ENCODE measurements at regions not wholly inside any gene's neighbourhood (a gene's known extent, or its start where the extent isn't known, plus 50 kb on each side); places are given as distances from the start of the nearest gene placed in this dataset.

DNA sequence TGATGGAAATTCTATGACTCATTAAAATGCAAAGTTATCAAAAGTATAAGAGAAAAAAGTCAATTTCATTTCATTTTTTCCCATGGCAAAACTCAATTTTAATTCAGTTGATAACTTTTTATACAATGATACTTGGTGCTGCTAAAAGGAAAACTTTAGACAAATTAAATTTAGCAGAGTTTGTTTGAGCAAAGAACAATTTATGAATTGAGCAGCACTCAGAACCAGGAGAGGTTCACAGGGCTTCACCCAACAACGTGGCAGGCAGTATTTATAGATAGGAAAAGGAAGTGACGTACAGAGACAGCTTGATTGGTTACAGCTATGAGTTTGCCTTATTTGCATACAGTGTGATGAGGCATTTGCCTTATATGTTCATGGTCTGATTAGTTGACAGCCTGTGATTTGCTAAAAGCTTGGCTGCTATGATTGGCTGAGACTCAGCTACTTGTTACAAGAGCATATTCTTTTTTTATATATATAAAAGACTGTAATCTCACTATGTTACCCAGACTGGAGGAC lies 157.2 kb upstream of the CELF2 start:
- no peak for DNase-seq (ENCODE audit: extremely low read depth in 1 of 2, low read depth in 1 of 2)

DNA sequence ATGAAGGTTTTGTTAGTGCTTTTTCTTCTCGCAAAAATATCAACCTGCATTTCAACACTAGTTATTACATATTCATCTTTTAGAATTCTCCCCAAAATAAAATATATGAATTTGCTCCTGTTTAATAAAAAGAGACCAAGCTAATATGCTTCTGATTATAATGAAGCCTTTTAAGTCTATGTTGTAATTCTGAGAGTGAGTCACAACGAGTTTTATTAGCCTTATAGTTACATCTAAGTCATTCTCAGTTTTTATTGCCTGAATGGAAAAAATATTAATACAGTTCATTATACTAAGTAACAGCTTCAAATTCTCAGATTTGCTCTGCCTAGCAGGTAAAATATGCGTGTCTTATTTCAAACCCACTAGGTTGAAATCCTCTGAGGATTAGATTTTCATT lies 152.4 kb upstream of the CELF2 start:
- no peak for DNase-seq (ENCODE audit: extremely low read depth in 1 of 2, low read depth in 1 of 2)

DNA sequence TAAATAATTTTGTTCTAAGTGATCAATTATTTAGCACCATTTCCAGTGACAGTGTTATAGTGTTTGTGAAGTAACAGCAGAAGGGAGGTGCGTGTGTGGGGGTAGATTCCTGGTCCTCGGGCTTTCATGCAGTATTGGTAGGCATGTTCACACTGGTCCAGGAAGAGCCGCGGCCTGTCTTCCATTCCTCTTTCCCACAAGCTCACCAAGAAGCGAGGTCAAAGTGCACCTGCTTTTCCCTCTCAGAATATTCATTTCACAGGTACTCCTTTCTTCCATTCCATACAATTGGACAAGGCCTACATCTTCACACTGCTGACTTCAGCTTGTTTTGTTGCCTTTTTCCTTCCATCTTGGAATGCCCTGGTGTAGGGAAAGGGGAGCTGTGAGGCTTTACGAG lies 151.8 kb upstream of the CELF2 start:
- DNase-seq (ENCODE audit: extremely low read depth in 1 of 2, low read depth in 1 of 2), result no peak

DNA sequence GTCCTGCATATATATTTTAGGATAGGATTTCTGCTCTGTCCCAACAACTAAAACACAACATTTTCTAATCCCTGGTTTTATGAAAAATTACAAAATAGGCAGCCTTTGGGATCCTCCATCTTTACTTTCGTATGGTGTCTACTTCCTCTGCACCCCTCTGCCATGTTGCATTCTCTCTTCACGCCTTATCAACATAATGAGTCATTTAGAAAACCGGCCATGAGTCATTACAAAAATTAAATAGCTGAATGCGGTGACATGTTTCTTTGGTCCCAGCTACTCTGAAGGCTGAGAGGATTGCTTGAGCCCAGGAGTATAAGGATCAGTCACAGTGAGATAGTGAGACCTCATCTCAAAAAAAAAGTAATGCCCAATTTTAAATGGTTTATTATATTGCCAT lies 148.1 kb upstream of the CELF2 start:
- DNase-seq (ENCODE audit: extremely low read depth in 1 of 2, low read depth in 1 of 2), result no peak

DNA sequence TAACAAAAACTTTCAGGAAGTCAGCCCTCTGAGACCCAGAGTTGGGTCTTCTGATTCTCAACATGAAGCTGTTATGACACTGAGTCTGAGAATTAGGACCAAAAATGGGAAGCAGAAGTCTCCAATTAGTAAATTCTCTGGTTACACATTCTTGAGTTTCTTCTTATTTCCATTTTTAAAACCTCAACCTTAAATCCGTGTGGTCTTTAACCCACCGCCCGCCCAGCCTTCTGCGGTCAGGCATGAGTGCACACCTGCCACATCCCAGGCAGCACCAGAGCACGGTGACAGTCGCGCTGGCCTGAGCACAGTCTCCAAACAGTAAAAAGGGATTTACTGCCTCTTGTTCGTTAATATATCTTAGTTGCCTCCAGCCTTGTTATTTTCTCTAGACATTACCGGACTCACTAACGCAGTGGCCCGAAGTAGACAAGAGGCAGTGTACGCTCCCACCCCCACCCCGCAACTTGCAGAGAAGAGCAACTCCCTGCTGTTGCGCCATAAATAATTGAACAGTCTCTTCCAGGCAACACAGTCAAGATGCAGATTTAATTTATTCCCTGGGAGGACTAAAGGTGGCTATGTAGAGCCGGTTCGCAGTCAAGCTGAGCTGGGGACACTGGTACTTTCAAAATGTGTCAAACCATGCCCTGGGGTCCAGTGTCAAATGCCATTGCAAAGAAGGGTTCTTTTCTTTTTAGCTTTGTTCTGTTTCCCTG lies 147.0 kb upstream of the CELF2 start:
- DNase-seq (ENCODE audit: extremely low read depth in 1 of 2, low read depth in 1 of 2), result no peak

DNA sequence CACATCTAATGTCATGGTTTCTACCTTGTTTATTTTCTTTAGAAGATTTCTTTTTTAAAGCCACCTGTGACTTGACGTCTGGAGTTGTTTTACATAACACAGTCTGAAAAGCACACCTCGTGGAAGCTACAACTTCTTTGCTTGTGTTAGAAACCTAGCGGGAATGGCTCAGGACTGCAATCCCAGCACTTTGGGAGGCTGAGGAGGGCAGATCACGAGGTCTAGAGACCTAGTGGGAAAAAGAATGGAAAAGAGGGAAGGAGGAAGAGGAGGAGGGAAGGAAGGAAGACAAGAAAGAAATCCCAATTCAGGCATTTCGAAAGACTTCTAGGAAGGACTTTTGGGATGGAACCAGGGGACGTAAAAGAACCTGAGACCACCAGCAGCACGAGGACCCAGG lies 146.3 kb upstream of the CELF2 start:
- no peak for DNase-seq (ENCODE audit: extremely low read depth in 1 of 2, low read depth in 1 of 2)

DNA sequence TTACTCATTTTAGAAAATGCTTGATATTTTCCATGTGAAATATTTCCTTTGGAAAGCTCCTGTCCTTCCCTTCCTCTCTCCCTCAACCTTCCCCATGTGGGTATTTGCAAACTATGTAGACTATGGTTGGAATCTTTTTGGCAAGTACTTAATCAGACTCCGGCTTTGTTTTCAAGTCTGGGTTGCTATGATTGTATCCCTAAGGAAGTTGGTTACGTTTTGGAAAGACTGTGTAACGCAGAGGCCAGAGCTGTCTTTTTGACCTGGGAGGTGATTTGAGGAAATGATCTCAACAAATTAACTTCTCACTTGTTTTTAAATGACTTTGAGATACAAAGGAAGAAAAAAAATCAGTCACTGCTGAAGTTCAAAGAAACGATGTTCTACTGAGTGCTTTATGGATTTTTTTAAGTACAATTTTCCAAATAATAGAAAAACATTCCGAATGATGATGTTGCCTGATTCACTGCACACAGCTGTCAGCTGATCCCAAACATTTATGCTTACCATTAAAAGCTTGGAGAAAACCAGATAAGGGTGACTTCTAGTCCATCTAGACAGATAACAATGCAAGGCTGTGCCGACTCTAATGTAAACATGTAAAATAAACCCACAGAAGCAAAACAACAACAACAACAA lies 145.5 kb upstream of the CELF2 start:
- no peak for DNase-seq (ENCODE audit: extremely low read depth in 1 of 2, low read depth in 1 of 2)

DNA sequence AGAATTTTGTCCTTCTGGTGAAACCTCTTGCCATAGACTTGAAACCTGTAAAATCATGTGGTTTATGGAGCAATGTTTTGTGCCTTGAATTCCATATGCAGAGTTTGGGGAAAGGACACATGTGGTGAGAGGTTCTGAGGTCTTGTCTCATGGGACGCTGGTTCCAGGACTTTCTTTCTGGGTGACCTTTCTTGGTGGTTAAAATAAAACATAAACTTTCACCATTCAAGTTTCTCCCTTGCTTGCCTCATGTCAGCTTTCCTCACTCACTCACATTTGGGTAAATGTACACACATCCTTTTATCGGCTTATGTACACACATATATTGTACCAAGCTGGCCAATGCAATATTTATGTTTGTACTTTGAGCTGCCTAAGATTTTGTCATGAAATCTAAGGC lies 144.9 kb upstream of the CELF2 start:
- DNase-seq (ENCODE audit: extremely low read depth in 1 of 2, low read depth in 1 of 2), result no peak

DNA sequence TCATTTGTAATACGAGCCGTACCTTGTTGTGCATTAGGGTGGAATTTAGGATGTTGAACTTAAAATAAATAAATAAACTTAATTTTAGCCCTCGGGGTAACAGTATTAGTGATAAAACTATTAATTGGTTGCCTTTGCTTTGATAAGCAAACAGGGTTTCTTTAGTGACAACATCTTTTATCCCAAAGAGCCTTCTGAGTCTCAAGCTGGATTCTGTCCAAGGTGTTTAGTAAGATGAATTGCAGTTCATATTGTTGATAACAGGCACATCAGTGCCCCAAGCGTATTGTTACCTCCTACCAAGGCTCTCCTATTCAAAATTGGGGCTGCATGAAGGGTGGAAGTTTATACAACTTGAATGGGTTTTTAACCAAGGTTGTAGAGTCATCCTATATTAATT lies 144.4 kb upstream of the CELF2 start:
- no peak for DNase-seq (ENCODE audit: extremely low read depth in 1 of 2, low read depth in 1 of 2)

DNA sequence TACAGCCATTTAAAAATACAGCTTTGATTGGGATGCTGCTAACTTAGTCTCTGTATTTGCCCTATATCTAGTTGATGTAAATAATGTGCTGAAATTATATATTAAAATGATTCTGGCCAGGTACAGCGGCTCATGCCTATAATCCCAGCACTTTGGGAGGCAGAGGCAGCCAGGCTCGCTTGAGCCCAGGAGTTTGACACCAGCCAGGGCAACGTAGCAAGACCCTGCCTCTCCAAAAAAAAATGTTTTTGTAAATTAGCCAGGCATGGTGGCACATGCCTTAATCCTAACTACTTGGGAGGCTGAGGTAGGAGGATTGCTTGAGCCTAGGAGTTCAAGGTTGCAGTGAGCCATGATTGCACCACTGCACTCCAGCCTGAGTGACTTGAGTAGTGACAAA lies 143.8 kb upstream of the CELF2 start:
- DNase-seq (ENCODE audit: extremely low read depth in 1 of 2, low read depth in 1 of 2), result no peak

DNA sequence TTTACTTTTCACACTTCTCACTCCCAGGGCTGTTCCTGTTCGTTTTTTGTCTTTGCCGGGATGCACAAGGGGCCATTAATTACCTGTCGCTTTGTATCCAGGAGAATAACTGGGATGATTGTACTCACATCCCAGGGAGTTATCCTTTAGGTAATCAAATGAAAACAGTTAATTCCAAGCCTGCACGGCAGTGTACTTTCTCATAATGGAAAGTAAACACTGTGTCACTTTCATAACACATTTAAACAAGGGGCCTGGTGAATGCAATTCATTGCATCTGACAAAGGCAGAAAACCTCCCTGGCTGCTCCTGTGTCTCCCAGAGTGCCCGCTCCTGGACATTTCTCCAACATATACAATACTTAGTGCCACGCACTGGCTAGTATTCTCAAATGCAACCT lies 138.7 kb upstream of the CELF2 start:
- DNase-seq (ENCODE audit: extremely low read depth in 1 of 2, low read depth in 1 of 2), result no peak

DNA sequence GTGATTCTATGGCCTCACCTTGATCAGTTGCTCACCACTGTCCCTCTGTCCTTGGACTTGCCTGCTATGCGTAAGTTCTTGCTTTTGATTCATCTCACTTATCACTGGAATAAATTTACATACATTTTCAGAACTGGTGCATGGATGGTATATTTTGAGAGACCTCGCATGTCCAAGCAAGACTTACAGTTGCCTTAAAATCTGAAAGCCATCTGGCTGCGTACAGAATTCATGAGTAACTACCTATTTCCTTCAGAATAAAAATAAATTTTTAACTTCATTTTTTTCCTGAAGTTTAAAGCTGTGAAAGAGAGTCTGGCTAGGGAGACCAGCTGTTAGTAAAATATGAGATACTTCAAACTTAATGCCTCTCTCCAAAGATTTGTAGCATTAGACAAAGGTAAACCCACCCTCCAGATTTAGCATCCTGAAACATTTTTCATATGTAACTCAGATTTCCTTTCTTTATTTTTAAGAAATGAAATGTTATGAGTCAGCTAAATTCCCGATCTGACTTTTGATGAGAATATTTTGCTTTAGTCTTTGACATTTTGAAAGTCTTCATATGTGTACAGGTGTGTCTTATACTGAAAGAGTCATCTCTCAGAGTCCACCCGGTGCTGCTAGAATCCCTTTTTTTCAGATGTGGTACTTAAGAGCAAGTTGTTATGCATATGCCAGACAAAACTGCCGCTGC lies 136.4 kb upstream of the CELF2 start:
- no peak for DNase-seq (ENCODE audit: extremely low read depth in 1 of 2, low read depth in 1 of 2)

DNA sequence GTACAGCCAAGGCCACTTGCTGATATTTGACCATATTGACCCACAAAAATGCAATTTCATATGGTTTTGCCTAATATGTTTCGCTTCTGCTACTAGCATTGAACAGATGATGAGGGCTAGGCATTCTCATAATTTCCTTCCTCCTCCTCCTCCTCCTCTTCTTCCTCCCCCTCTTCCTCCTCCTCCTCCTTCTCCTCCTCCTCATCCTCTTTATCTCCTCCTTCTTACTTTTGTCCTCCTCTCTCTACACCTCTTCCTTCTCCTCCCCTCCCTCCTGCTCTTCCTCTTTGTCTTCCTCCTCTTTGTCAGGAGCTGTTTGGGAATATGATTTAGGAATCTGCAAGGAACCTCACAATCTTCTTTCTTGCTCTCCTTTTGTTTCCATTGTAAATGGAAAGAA lies 133.9 kb upstream of the CELF2 start:
- DNase-seq (ENCODE audit: extremely low read depth in 1 of 2, low read depth in 1 of 2), result no peak

DNA sequence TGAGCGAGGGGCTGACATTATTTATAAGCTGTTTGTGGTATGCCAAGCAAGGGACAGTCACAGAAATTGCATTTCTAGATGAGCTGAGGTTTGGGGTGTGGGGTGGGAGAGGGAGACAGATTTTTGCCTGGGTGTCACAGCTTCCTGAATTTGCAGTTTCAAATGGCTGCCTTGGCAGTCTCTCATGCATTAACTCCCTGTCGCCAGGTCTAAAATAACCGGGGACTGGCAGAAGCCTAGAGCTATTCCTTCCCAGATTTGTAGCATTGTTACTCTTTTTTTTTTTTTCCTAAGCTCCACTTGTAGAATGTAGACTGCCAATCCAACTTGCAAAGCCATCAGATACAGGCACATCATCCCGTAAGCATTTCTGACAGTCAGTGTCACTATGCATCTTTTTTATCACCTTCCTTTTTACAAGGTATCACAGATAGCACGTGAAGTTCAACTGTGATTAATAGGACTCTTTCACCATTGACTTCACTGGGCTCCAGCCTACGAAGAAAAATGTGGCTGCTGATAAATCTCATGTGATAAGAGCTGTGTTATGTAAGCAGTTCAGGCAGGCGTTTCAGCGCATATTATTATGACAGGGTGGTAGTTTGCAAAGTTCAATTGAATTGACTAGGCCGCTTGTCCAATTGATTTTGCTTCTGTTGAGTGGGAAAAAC lies 130.7 kb upstream of the CELF2 start:
- DNase-seq (ENCODE audit: extremely low read depth in 1 of 2, low read depth in 1 of 2), result no peak

DNA sequence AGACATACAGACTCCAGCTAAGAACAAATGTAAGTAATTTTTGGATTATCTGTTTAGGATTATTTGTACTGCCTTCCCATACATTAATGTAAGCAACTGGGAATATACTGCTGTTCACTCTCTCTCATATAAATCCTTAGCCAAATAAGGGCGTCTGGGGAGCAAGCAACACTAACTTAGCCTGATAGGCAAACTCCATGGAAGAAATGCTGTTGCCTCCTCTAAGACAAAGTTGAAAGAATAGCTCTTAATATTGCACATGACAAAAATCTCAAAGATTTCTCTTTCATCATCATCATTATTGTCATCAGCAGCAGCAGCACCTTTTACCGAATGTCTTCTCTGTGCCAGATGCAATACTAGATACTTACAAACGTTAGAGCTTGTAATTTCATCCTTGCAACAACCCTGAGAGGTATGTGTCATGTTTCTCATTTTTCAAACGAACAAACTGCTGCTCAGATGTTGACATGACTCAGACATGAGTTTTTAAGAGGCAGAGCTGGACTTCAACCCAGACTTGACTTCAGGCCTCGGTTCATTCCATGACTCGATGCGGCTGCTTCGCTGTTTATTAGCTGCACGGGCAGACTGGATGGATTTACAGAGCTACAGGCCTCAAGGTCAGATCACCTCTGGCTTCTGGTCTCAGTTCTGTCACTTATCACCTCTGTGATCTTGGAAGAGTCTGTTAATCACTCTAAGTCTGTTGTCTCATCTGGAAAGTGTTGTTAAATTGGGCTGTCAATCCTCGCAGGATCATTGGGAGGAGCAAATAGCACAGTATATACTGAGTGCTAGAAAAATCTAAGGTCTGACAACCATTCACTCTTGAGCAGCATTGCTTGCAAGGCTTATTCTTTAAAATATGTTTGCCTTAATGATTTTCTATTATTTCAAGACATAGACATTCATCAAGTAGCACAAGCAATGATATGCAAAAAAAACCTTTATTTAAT lies 126.3 kb upstream of the CELF2 start:
- no peak for DNase-seq (ENCODE audit: extremely low read depth in 1 of 2, low read depth in 1 of 2)

DNA sequence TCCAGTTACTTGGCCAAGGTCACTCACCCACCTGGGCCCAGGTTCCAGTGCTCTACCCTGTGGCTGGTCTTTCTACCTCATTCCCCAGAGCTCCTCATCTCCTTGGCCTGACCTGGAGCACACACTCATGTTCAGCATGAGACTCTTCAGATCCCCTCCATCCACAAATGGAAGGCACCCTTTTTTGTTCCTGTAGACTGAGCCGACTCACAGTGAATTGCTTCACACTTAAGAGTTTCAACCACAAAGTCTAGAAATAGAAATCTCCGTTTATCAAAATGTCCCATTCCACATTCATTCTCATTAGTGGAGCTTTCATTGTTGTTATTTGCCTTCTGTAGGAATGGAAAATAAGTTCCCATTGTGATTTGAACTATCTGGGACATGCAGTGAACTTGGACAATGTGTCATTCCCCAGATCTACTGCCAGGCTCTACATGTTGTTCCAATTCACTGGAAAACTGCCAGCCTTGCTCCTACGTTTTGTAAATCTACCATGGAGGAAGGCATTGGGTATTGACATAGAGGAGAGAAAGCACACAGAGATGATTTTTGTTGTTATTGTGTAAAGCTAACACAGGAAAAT lies 125.3 kb upstream of the CELF2 start:
- DNase-seq (ENCODE audit: extremely low read depth in 1 of 2, low read depth in 1 of 2), result no peak

DNA sequence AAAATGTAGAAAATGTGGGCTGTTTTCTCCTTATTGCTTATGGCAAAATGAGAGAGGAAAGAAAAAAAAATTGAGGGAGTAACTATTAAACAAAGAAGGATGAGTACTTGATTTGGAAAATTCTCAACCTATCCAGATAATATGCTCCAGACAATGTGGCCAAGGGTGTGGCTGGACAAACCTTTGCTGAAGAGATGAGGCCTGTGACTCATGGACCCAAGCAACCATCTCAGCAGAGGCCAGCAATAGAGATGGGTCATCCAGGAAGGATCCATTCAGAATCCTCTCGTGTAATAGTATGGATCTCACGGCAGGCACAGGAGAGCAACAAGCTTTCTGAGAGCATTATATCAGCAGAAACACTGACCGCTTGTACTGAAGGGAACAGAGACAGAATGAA lies 120.3 kb upstream of the CELF2 start:
- no peak for DNase-seq (ENCODE audit: extremely low read depth in 1 of 2, low read depth in 1 of 2)

DNA sequence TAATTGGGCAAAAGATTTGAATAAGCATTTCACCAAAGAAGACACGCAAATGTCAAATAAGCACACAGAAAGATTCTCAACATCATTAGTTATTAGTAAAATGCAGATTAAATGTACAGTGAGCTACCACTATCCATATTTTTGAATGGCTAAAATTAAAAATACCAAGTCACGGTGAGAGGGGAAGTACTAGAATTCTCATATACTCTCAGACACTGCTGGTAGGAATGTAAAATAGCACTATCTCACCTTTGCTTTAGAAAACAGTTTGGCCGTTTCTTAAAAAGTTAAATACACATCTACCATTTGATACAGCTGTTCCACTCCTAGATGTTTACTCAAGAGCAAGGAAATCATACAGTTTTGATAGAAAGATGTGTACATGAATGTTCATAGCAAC lies 115.8 kb upstream of the CELF2 start:
- DNase-seq (ENCODE audit: extremely low read depth in 1 of 2, low read depth in 1 of 2), result no peak

DNA sequence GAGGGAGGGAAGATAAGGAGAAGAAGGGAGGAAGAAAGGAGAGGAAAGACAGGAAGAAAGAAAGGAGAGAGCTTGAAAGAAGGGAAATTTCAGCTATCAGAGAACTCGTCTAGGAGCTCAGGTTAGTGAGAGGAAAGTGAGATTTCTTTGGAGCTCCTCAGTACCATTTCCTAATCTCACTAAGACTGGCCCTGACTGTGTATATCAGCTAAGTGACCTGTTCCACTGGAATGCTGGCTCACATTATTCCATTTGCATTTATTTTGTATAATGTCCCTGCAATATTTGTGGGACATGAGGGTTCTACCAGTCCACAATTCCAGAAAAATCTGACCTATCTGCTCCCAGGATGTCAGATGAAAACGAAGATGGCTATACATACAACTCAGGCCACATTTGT lies 114.7 kb upstream of the CELF2 start:
- no peak for DNase-seq (ENCODE audit: extremely low read depth in 1 of 2, low read depth in 1 of 2)

DNA sequence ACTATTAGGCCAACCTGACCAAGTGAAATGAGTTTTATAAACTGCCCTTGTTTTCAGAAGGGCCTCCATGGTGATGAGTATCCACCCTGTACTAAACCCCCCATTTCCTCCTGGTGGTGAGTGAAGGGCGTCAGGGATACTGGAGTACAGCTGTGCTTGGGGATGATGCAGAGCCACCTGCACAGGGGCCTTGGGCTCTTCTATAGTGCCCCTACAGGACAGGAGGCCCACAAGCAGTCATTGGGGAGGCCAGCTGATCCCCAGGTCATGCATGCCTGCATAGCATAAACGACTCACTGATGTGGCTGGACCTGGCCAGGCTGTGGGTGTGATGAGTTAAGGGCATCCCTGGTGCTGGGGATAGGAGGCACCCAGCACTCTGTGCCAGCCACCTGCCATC lies 114.1 kb upstream of the CELF2 start:
- no peak for DNase-seq (ENCODE audit: extremely low read depth in 1 of 2, low read depth in 1 of 2)

All from stimulated activated CD8-positive, alpha-beta memory T cell treated with anti-CD3 and anti-CD28 coated beads, Interleukin-7, amount 100 ng/mL, for 48 hours (primary cell).